Keratinocyte (primary cell): ENCODE measurements at regions not wholly inside any gene's neighbourhood (a gene's known extent, or its start where the extent isn't known, plus 50 kb on each side); places are given as distances from the start of the nearest gene placed in this dataset.

Source experiments
- EZH2 ChIP-seq: IDR thresholded peaks from one replicate; pipeline ENCODE4 v1.6.1; 2012; ENCODE audit warnings: inconsistent platforms, mild to moderate bottlenecking, low read length, moderate library complexity
- TF ChIP-seq, protein P1 (sequence below), 3 experiments: IDR thresholded peaks in 1 of 3; conservative IDR thresholded peaks in 1 of 3; optimal IDR thresholded peaks in 1 of 3; 2 replicates in 2 of 3; 3 replicates in 1 of 3; pipeline versions ENCODE3 to v1.5.1; 2011; ENCODE audit warnings: low read length in 3 of 3, mild to moderate bottlenecking in 3 of 3, moderate library complexity in 2 of 3, control low read depth in 1 of 3, inconsistent platforms in 1 of 3; ENCODE audit not compliant: insufficient read depth in 2 of 3; ENCODE audit errors: extremely low read depth in 1 of 3

DNA sequence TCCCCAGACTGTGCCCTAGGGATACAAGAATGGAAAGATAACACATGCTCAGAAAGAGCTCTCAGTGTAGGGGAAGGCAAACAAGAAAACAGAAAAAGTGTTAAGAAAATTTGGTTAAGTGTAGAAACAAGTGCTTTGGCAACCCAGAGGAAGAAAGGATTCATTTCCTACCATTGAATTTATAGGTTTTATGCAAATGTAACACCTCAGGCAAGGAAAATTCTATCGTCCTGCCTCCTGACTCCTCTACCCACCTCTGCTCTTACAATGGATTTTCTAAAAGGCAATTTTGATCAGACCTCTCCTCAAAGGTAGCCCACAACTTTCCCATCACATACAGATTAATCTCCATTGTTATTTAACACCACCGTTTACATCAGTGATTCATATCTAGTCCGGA is 298.7 kb downstream of the RFC3 start:
- TF ChIP-seq, protein P1, sequence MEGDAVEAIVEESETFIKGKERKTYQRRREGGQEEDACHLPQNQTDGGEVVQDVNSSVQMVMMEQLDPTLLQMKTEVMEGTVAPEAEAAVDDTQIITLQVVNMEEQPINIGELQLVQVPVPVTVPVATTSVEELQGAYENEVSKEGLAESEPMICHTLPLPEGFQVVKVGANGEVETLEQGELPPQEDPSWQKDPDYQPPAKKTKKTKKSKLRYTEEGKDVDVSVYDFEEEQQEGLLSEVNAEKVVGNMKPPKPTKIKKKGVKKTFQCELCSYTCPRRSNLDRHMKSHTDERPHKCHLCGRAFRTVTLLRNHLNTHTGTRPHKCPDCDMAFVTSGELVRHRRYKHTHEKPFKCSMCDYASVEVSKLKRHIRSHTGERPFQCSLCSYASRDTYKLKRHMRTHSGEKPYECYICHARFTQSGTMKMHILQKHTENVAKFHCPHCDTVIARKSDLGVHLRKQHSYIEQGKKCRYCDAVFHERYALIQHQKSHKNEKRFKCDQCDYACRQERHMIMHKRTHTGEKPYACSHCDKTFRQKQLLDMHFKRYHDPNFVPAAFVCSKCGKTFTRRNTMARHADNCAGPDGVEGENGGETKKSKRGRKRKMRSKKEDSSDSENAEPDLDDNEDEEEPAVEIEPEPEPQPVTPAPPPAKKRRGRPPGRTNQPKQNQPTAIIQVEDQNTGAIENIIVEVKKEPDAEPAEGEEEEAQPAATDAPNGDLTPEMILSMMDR (optimal IDR thresholded peaks at IDR 0.05 in 1 of 3, IDR thresholded peaks at IDR 0.05 in 1 of 3, conservative IDR thresholded peaks at IDR 0.05 in 1 of 3; ENCODE audit: extremely low read depth in 1 of 3, insufficient read depth in 2 of 3, low read length in 3 of 3): no peak
- TF ChIP-seq EZH2: no peak
